IMR-90 (cell line): ENCODE measurements at regions not wholly inside any gene's neighbourhood (a gene's known extent, or its start where the extent isn't known, plus 50 kb on each side); places are given as distances from the start of the nearest gene placed in this dataset.

ENCODE experiments used
- ATAC-seq: fragments of 200-7000 bp; cut with Tn5 transposase; 2 replicates; pipeline ENCODE4 v1.9.1; 2020; ENCODE audit warnings: low read depth, mild to moderate bottlenecking, moderate library complexity
- BruUV-seq: library from RNA; stranded (reverse); fragments of 400-500 nt; replicated peaks from 2 replicates; lab custom pipeline; 2021; lab: Mats Ljungman, UMichigan
- CTCF ChIA-PET: fragments of 300-600 bp; formaldehyde crosslinking; extraction: SDS; loops from one replicate; lab custom pipeline; 2021; ENCODE audit warnings: antibody characterized with exemption; lab: Yijun Ruan, JAX
- POLR2A ChIA-PET: fragments of 300-600 bp; sonication (Branson Sonifier 250); formaldehyde crosslinking; loops from one replicate; lab custom pipeline; 2022; ENCODE audit warnings: antibody characterized with exemption; ENCODE audit not compliant: unreplicated experiment; lab: Charles Lee
- DNase-seq: peaks from one replicate; pipeline ENCODE4 v3.0.0; 2013
- H2AFZ ChIP-seq: replicated peaks from 2 replicates; pipeline ENCODE3; 2013; ENCODE audit warnings: low read length, mild to moderate bottlenecking; ENCODE audit not compliant: poor library complexity
- H2AK5ac ChIP-seq: 2 replicates; pipeline ENCODE4 v1.6.1; 2013; ENCODE audit warnings: low read depth, low read length, inconsistent platforms
- H2AK9ac ChIP-seq: replicated peaks from 2 replicates; pipeline ENCODE3; 2013; ENCODE audit warnings: mild to moderate bottlenecking, low read depth, low read length, moderate library complexity; ENCODE audit not compliant: poor library complexity
- H2BK120ac ChIP-seq: 2 replicates; pipeline ENCODE4 v1.6.1; 2013; ENCODE audit warnings: low read depth, low read length, inconsistent platforms
- H2BK15ac ChIP-seq: 3 replicates; pipeline ENCODE4 v1.6.1; 2013; ENCODE audit warnings: low read depth, low read length, inconsistent platforms
- H2BK20ac ChIP-seq: 2 replicates; pipeline ENCODE4 v1.6.1; 2013; ENCODE audit warnings: low read depth, mild to moderate bottlenecking, inconsistent platforms, low read length, moderate library complexity
- H2BK5ac ChIP-seq: 2 replicates; pipeline ENCODE4 v1.6.1; 2013; ENCODE audit warnings: mild to moderate bottlenecking, low read depth, low read length, inconsistent platforms; ENCODE audit not compliant: poor library complexity, severe bottlenecking
- H3K14ac ChIP-seq: replicated peaks from 2 replicates; pipeline ENCODE4 v1.6.1; 2013; ENCODE audit warnings: low read depth, low read length, inconsistent platforms
- H3K18ac ChIP-seq: 2 replicates; pipeline ENCODE4 v1.6.1; 2013; ENCODE audit warnings: low read depth, low read length, control low read depth
- H3K23ac ChIP-seq: 2 replicates; pipeline ENCODE4 v1.6.1; 2013; ENCODE audit warnings: low read depth, low read length, inconsistent platforms
- H3K27ac ChIP-seq: 2 replicates; pipeline ENCODE4 v1.5.1; 2013; ENCODE audit warnings: mild to moderate bottlenecking, control low read depth, low read length; ENCODE audit not compliant: insufficient read depth
- H3K27me3 ChIP-seq: 2 replicates; pipeline ENCODE4 v1.6.1; 2013; ENCODE audit warnings: low read length; ENCODE audit not compliant: control insufficient read depth, insufficient read depth
- H3K36me3 ChIP-seq: 2 replicates; pipeline ENCODE4 v1.6.1; 2013; ENCODE audit warnings: low read length, mixed read lengths; ENCODE audit not compliant: control insufficient read depth, insufficient read depth
- H3K4ac ChIP-seq: 2 replicates; pipeline ENCODE4 v1.6.1; 2013; ENCODE audit warnings: low read depth, low read length, inconsistent platforms
- H3K4me1 ChIP-seq: 2 replicates; pipeline ENCODE4 v1.6.1; 2013; ENCODE audit warnings: low read length, mixed read lengths; ENCODE audit not compliant: control insufficient read depth, insufficient read depth
- H3K4me2 ChIP-seq: 2 replicates; pipeline ENCODE4 v1.6.1; 2013; ENCODE audit warnings: low read depth, mild to moderate bottlenecking, control low read depth, low read length, moderate library complexity
- H3K4me3 ChIP-seq: 2 replicates; pipeline ENCODE4 v1.5.1; 2013; ENCODE audit warnings: low read depth, mild to moderate bottlenecking, control low read depth, low read length, moderate library complexity; ENCODE audit not compliant: insufficient read depth
- H3K56ac ChIP-seq: 2 replicates; pipeline ENCODE4 v1.6.1; 2013; ENCODE audit warnings: low read length, inconsistent platforms; ENCODE audit not compliant: insufficient read depth; ENCODE audit errors: extremely low read depth
- H3K79me1 ChIP-seq, 2 experiments: 2 replicates each; pipeline ENCODE4 v1.6.1; 2013; ENCODE audit warnings: low read length in 2 of 2, inconsistent platforms in 1 of 2, low read depth in 1 of 2
- H3K9ac ChIP-seq: 2 replicates; pipeline ENCODE4 v1.6.1; 2013; ENCODE audit warnings: low read depth, low read length, control low read depth
- H3K9me1 ChIP-seq: 2 replicates; pipeline ENCODE4 v1.6.1; 2013; ENCODE audit warnings: low read length, inconsistent platforms; ENCODE audit not compliant: insufficient read depth
- H3K9me3 ChIP-seq: 2 replicates; pipeline ENCODE4 v1.6.1; 2013; ENCODE audit warnings: low read length; ENCODE audit not compliant: control insufficient read depth, insufficient read depth
- H4K20me1 ChIP-seq: 2 replicates; pipeline ENCODE4 v1.6.1; 2013; ENCODE audit warnings: low read length, inconsistent platforms; ENCODE audit not compliant: insufficient read depth
- H4K5ac ChIP-seq: 2 replicates; pipeline ENCODE4 v1.6.1; 2013; ENCODE audit warnings: mild to moderate bottlenecking, low read depth, low read length, control low read depth
- H4K8ac ChIP-seq, 2 experiments: 2 replicates each; pipeline ENCODE4 v1.6.1; 2013; ENCODE audit warnings: low read depth in 2 of 2, low read length in 2 of 2, control low read depth in 1 of 2, inconsistent platforms in 1 of 2
- H4K91ac ChIP-seq: 2 replicates; pipeline ENCODE4 v1.6.1; 2013; ENCODE audit warnings: low read depth, low read length, inconsistent platforms; ENCODE audit not compliant: insufficient read depth
- BHLHE40 ChIP-seq: fragments of 150-350 bp; IDR thresholded peaks from 2 replicates; pipeline ENCODE4 v1.6.1; 2016; ENCODE audit warnings: mild to moderate bottlenecking, low read depth, low read length
- CEBPB ChIP-seq: IDR thresholded peaks from 2 replicates; pipeline ENCODE4 v1.6.1; 2012; ENCODE audit warnings: low read depth, low read length, improper control_type of control experiment
- CHD1 ChIP-seq: IDR thresholded peaks from 2 replicates; pipeline ENCODE4 v1.6.1; 2012; ENCODE audit warnings: low read depth, low read length, improper control_type of control experiment
- CTCF ChIP-seq: conservative IDR thresholded peaks from 2 replicates; pipeline ENCODE4 v1.5.1; 2012; ENCODE audit warnings: mild to moderate bottlenecking, low read depth, low read length, improper control_type of control experiment
- FOS ChIP-seq: fragments of 150-350 bp; IDR thresholded peaks from 2 replicates; pipeline ENCODE4 v1.6.1; 2016; ENCODE audit warnings: low read depth, low read length
- MAFK ChIP-seq: IDR thresholded peaks from 2 replicates; pipeline ENCODE4 v1.6.1; 2012; ENCODE audit warnings: low read depth, low read length, improper control_type of control experiment
- MAZ ChIP-seq: IDR thresholded peaks from 2 replicates; pipeline ENCODE4 v1.6.1; 2012; ENCODE audit warnings: low read depth, mild to moderate bottlenecking, low read length, improper control_type of control experiment, moderate library complexity, borderline replicate concordance
- MXI1 ChIP-seq: IDR thresholded peaks from 2 replicates; pipeline ENCODE4 v1.6.1; 2012; ENCODE audit warnings: low read depth, mild to moderate bottlenecking, low read length, moderate library complexity, borderline replicate concordance
- NFE2L2 ChIP-seq: fragments of 150-350 bp; IDR thresholded peaks from 2 replicates; pipeline ENCODE4 v1.6.1; 2016; ENCODE audit warnings: low read depth, mild to moderate bottlenecking, low read length
- POLR2A ChIP-seq: IDR thresholded peaks from 2 replicates; pipeline ENCODE4 v1.6.1; 2012; ENCODE audit warnings: mild to moderate bottlenecking, low read depth, low read length
- RAD21 ChIP-seq: IDR thresholded peaks from 2 replicates; pipeline ENCODE4 v1.6.1; 2012; ENCODE audit warnings: low read length, improper control_type of control experiment
- RCOR1 ChIP-seq: IDR thresholded peaks from 2 replicates; pipeline ENCODE4 v1.6.1; 2012; ENCODE audit warnings: mild to moderate bottlenecking, low read length, improper control_type of control experiment; ENCODE audit not compliant: insufficient replicate concordance
- RFX5 ChIP-seq: IDR thresholded peaks from 2 replicates; pipeline ENCODE4 v1.8.0; 2012; ENCODE audit warnings: low read depth, mild to moderate bottlenecking, low read length, moderate library complexity
- SMC3 ChIP-seq: fragments of 150-350 bp; IDR thresholded peaks from 2 replicates; pipeline ENCODE4 v1.6.1; 2016; ENCODE audit warnings: low read depth, mild to moderate bottlenecking, antibody characterized with exemption, low read length, moderate library complexity
- WGBS, 2 experiments: methylation state at CpG; one replicate each; pipeline versions ENCODE4 v1.1.5 to v1.1.7; 2013; ENCODE audit warnings: missing lambda C conversion rate in 2 of 2; ENCODE audit not compliant: insufficient read length in 1 of 2; ENCODE audit errors: extremely low coverage in 2 of 2; 5-methylcytosine and 5-hydroxymethylcytosine counted together
- dilution Hi-C: fragments of 300-500 bp; cut with HindIII; formaldehyde crosslinking; loops from one replicate; pipeline ENCODE4 v1.14.3; 2018; ENCODE audit warnings: low sequenced_read_pairs; ENCODE audit not compliant: unreplicated experiment
- in situ Hi-C: fragments of 300-500 bp; cut with MboI; formaldehyde crosslinking; loops from 3 replicates; pipeline ENCODE4 v1.14.3; 2019; ENCODE audit warnings: low sequenced_read_pairs, inconsistent platforms, mixed read lengths
- intact Hi-C: fragments of 100-400 bp; cut with micrococcal nuclease; formaldehyde crosslinking; loops from 2 replicates; pipeline ENCODE4 v1.10.0; 2022
- TF ChIP-seq, protein P1 (sequence below): fragments of 150-350 bp; IDR thresholded peaks from 2 replicates; pipeline ENCODE4 v1.6.1; 2016; ENCODE audit warnings: low read depth, mild to moderate bottlenecking, low read length, moderate library complexity, borderline replicate concordance
- TF ChIP-seq, protein P2 (sequence below): fragments of 150-350 bp; IDR thresholded peaks from 2 replicates; pipeline ENCODE4 v1.6.1; 2017; ENCODE audit warnings: mild to moderate bottlenecking, antibody characterized with exemption, low read length, low read depth

- BruUV-seq = no TSS peak
- POLR2A ChIA-PET = no interaction called here
Measured at GRCh38 chr3:124361566-124361965, 368.7 kb upstream of the UMPS start.

More at GRCh38 chr3:124361566-124361965, 368.7 kb upstream of the UMPS start:
- no peaks in the 10 kb centered on the region for H3K9me1 ChIP-seq
- no peak overlapping the region for H4K91ac ChIP-seq
- intact Hi-C loops (no loop called here), dilution Hi-C loops (no loop called here), in situ Hi-C loops (no loop called here)
- DNase-seq (no peak), ATAC-seq (no peak)
- WGBS, 2 experiments = no CpG with 5 or more reads among the region's 3 CpGs
- H3K14ac ChIP-seq = no peak overlapping the region
- H3K27ac ChIP-seq = no peak overlapping the region
- no peak overlapping the region for H2AK9ac ChIP-seq
- no peak overlapping the region for H3K56ac ChIP-seq
- H2BK15ac ChIP-seq = no peak overlapping the region
- TF ChIP-seq NFE2L2 = no peak
- no peak for TF ChIP-seq CTCF
- TF ChIP-seq FOS = no peak
- TF ChIP-seq BHLHE40 = no peak
- no peak for TF ChIP-seq CEBPB
- no peak for TF ChIP-seq MAZ
- TF ChIP-seq MAFK = no peak
- TF ChIP-seq CHD1 = no peak
- TF ChIP-seq, protein P1, sequence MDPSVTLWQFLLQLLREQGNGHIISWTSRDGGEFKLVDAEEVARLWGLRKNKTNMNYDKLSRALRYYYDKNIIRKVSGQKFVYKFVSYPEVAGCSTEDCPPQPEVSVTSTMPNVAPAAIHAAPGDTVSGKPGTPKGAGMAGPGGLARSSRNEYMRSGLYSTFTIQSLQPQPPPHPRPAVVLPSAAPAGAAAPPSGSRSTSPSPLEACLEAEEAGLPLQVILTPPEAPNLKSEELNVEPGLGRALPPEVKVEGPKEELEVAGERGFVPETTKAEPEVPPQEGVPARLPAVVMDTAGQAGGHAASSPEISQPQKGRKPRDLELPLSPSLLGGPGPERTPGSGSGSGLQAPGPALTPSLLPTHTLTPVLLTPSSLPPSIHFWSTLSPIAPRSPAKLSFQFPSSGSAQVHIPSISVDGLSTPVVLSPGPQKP = no peak
- no peak for TF ChIP-seq MXI1
- TF ChIP-seq RAD21 = no peak
- TF ChIP-seq SMC3 = no peak
- no peak for TF ChIP-seq RCOR1
- TF ChIP-seq, protein P2, sequence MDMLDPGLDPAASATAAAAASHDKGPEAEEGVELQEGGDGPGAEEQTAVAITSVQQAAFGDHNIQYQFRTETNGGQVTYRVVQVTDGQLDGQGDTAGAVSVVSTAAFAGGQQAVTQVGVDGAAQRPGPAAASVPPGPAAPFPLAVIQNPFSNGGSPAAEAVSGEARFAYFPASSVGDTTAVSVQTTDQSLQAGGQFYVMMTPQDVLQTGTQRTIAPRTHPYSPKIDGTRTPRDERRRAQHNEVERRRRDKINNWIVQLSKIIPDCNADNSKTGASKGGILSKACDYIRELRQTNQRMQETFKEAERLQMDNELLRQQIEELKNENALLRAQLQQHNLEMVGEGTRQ = no peak
- no peak for TF ChIP-seq RFX5
- no peak for TF ChIP-seq POLR2A
- no peaks in the 10 kb centered on the region for H4K20me1 ChIP-seq
- H3K4me3 ChIP-seq = no peak overlapping the region
- no peak overlapping the region for H3K18ac ChIP-seq
- no peak overlapping the region for H3K9ac ChIP-seq
- H3K23ac ChIP-seq = no peak overlapping the region
- no peak overlapping the region for H3K4me2 ChIP-seq
- H2AK5ac ChIP-seq = no peak overlapping the region
- CTCF ChIA-PET = no interaction called here
- no peak overlapping the region for H2BK120ac ChIP-seq
- H2BK20ac ChIP-seq = no peak overlapping the region
- H3K27me3 ChIP-seq = peaks cover 2% of the 10 kb centered on the region; the same call in 1 of the 2 replicates
- H2AFZ ChIP-seq = no peak overlapping the region
- no peak overlapping the region for H4K5ac ChIP-seq
- H4K8ac ChIP-seq = no peak overlapping the region
- no peaks in the 10 kb centered on the region for H3K79me1 ChIP-seq
- H2BK5ac ChIP-seq = no peak overlapping the region
- peaks cover 8% of the 10 kb centered on the region for H3K4me1 ChIP-seq
- H3K36me3 ChIP-seq = no peaks in the 10 kb centered on the region
- no peaks in the 10 kb centered on the region for H3K9me3 ChIP-seq
- no peak overlapping the region for H3K4ac ChIP-seq
